G401.6 (cell line): ENCODE measurements at regions not wholly inside any gene's neighbourhood (a gene's known extent, or its start where the extent isn't known, plus 50 kb on each side); places are given as distances from the start of the nearest gene placed in this dataset.

Experiments used
- FAIRE-seq: peaks from 2 replicates; lab custom pipeline; 2012; peaks lifted over from hg19 to GRCh38; lab: Jason Lieb, UNC

- no peak for FAIRE-seq
These were observed 172.4 kb downstream of the PHETA1 start for GRCh38 chr12:111196532-111196931.

- no peak for FAIRE-seq
These were observed 173.6 kb downstream of the PHETA1 start for GRCh38 chr12:111195316-111195715.

GRCh38 chr12:111194703-111195051 is 174.2 kb downstream of the PHETA1 start:
- no peak for FAIRE-seq

- no peak for FAIRE-seq
These were observed 174.8 kb downstream of the PHETA1 start for GRCh38 chr12:111193977-111194702.

GRCh38 chr12:111193496-111193895 is 175.4 kb downstream of the PHETA1 start:
- FAIRE-seq = no peak

GRCh38 chr12:111193067-111193466 is 175.8 kb downstream of the PHETA1 start:
- FAIRE-seq = no peak

- no peak for FAIRE-seq
These were observed 176.2 kb downstream of the PHETA1 start for GRCh38 chr12:111192647-111193046.

- FAIRE-seq = no peak
These were observed 178.0 kb downstream of the PHETA1 start for GRCh38 chr12:111190741-111191526.

- FAIRE-seq = no peak
These were observed 179.1 kb downstream of the PHETA1 start for GRCh38 chr12:111189792-111190191.

- FAIRE-seq = no peak
These were observed 180.5 kb downstream of the PHETA1 start for GRCh38 chr12:111188436-111188835.

GRCh38 chr12:111186347-111186746 is 182.5 kb downstream of the PHETA1 start:
- no peak for FAIRE-seq

- FAIRE-seq = no peak
These were observed 183.0 kb downstream of the PHETA1 start for GRCh38 chr12:111185889-111186227.

- FAIRE-seq = no peak
These were observed 183.5 kb downstream of the PHETA1 start for GRCh38 chr12:111185206-111185888.

GRCh38 chr12:111184161-111184560 is 184.7 kb downstream of the PHETA1 start:
- FAIRE-seq = no peak

- FAIRE-seq = no peak
These were observed 185.8 kb downstream of the PHETA1 start for GRCh38 chr12:111183094-111183493.

- no peak for FAIRE-seq
These were observed 186.5 kb downstream of the PHETA1 start for GRCh38 chr12:111182382-111182781.

GRCh38 chr12:111181143-111181726 is 187.7 kb downstream of the PHETA1 start:
- FAIRE-seq = no peak

- FAIRE-seq = no peak
These were observed 188.3 kb downstream of the PHETA1 start for GRCh38 chr12:111180426-111181142.

- FAIRE-seq = no peak
These were observed 190.5 kb downstream of the PHETA1 start for GRCh38 chr12:111178181-111179081.

GRCh38 chr12:111175396-111176094 is 193.3 kb downstream of the PHETA1 start:
- FAIRE-seq = no peak

GRCh38 chr12:111174961-111175345 is 193.9 kb downstream of the PHETA1 start:
- FAIRE-seq = no peak
